COLO829 (cell line): ENCODE measurements at regions not wholly inside any gene's neighbourhood (a gene's known extent, or its start where the extent isn't known, plus 50 kb on each side); places are given as distances from the start of the nearest gene placed in this dataset.

ENCODE experiments used
- DNase-seq: peaks from one replicate; pipeline ENCODE4 v3.0.0; 2012; ENCODE audit warnings: low spot score

DNA sequence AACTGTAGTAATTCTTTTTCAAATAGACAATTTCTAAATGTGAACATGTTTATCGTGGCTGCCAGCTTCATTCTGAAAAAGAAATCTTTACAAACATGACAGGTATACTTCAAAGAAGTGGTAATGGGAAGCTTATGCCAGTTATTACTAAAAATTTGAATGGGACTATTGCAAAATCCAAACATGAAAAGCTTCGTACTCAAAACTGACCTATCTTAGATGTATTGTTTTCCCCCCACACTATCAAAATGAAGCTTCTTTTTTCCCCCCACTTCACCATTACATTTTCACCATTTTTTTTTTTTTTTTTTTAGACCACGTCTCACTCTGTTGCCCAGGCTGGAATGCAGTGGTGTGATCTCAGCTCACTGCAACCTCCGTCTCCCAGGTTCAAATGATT is 50.4 kb upstream of the SERTAD2 start:
- DNase-seq, result no peak

GRCh38 chr2:64704996-64705395 is 51.3 kb upstream of the SERTAD2 start:
- no peak for DNase-seq

DNA sequence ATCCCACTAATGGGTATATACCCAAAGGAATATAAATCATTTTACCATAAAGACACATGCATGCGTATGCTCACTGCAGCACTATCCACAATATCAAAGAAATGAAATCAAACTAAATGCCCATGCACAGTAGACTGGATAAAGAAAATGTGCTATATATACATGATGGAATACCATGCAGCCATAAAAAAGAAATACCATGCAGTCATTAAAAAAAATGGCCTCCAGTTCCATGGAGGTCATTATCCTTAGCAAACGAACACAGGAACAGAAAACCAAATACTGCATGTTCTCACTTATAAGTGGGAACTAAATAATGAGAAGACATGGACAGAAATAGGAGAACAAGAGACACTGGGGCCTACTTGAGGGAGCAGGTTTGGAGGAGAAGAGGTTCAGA is 53.6 kb upstream of the SERTAD2 start:
- no peak for DNase-seq

DNA sequence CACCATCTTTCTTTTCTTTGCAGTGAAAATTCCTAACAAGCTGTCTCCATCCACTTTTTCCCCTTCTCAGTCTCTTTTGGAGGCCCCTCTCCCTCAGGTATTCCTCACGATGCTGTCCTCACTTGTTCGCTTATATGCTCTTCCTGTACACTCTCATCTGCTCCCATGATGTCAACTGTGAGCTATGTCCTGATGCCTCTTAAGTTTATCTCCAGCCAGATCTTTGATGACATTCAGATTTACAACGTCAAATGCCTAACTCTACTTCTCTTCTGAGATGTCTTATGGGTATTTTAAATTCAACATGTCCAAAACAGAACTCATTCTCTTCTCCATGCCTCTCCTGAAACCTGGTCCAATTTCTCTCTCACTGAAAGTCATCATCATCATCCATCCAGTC is 55.1 kb upstream of the SERTAD2 start:
- no peak for DNase-seq

DNA sequence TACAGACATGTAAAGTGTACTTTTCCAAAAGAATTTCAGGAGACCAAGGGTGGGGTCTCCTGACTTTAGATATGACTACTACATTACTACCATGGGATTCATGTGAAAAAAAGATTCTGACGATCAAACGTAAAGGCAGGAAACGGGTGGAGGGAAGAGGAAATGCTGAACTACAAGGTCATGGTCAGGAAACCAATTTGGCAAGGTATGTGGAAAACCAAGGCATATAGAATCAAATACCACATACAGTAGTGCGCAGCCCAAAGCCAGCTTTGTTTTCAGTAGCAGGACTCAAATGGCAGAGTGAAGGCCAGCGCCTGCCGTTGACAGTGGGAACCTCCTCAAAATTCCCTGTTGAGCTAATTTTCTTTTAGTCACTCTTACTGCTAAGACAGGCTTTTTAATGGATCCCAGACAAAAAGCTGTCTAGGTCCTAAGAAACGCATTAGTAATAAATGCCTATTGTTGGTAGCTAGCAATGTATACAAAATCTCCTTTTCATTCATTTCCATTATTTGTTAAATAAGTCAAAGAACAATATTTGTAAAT is 57.6 kb upstream of the SERTAD2 start:
- DNase-seq, result peak; percentile 20

DNA sequence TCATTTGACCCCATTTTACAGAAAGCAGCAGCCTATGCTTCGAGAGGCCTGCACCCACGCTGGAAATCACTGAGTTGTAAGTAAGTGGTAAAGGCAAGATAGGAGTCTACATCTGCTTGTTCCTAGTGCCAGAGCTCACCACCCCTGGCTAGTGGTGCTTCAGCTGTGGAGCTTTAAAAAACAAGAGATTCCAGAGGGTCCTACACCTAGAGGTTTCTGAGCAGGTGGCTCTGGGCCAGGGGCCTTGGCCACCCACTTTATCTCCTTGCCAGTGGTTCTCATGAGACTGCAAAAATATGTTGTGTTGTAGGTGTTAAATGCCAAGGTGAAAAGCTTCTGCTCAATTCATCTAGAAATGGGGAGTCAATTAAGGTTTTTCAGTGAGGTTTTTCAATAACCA is 60.0 kb upstream of the SERTAD2 start:
- DNase-seq, result no peak

DNA sequence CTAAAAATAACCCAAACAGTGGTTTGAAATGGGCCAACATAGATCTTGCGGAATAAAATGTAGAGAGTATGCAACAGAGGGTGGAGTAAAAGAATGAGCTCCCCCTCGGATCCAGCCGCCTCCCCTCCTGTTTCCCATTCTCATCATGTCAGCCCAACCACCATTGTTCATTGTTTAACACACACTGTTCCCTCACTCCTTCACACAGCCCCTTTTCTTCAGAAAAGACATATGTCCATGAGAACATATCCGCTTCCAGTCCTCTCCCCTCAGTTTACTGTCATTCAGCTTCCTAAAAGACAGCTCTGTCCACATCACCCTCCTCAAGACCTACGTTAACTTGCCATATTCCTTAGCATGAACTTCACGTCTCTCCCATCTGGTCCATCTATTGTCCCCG is 62.9 kb upstream of the SERTAD2 start:
- DNase-seq, result no peak

DNA sequence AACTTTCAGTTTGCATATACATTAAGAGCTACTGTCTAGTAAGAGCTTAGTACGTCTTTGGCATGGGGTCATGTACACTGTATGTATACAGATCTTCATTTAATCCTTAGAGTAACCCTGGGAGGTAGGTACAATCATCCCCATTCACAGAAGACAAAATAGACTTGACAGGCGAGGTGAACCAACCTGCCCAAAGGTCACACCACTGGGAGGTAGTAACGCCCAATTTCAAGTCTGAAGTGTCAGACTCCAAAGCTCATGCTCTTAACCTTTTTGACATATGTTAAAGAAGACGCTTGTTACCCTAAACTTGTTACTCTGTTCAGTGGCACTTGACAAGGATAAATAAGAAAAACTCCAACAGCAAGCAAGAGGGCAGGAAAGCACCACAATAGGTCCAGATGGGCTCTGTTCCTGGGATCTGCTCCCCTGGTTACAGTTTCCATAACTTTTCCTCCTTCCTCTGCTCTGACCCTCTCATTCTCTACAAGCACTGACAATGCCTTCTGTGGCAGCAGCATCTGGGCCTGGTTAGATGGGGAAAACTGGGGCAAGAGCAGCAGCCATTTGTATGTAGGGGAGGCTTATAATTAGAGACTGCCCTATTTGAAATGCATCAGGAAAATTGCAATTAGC is 64.7 kb upstream of the SERTAD2 start:
- DNase-seq, result no peak

GRCh38 chr2:64720535-64721319 is 67.0 kb upstream of the SERTAD2 start:
- DNase-seq, result no peak

DNA sequence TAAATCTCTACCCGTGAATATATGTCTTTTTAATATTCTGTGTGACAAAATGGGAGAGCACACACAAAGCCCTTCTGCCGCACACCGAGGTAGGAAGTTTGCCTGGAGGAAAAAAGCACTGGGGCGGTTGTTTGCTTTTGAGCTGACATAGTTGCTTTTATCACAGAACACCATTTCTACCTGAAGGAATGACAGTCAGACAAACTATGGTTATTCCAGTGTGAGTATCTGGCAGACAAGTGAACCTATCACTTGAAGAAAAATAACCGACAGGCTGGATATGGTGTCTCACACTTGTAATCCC is 67.6 kb upstream of the SERTAD2 start:
- DNase-seq, result no peak

DNA sequence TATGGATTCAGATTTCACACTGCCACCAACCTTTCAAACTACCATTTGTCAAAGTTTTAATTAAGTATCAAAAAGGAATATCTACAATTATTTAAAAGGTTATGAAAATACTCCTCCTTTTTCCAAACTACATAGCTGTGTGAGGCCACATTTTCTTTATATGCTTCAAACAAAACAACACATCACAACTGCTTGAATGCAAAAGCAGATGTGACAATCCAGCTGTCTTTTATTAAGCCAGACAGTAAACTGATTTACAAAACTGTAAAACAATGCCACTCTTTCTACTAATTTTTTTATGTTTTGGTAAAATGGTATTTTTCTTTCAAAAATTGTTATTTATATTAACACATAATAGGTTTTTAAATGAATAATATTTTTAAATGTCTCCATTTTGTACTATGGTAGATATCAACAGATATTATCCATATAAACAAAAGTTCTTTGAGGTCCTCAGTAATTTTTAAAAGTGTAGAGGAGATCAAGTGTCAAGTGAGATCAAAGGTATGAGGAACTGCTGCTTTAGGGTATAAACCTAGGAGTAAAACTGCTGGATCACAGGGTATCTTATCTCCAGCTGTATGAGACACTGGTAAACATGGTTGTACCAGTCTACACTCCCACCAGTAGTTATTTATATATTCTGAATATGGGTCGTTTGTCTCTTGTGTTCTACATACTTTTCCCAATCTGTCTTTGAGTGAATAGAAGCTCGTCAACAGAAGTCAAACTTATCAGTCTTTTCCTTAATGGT is 68.8 kb upstream of the SERTAD2 start:
- DNase-seq, result no peak

DNA sequence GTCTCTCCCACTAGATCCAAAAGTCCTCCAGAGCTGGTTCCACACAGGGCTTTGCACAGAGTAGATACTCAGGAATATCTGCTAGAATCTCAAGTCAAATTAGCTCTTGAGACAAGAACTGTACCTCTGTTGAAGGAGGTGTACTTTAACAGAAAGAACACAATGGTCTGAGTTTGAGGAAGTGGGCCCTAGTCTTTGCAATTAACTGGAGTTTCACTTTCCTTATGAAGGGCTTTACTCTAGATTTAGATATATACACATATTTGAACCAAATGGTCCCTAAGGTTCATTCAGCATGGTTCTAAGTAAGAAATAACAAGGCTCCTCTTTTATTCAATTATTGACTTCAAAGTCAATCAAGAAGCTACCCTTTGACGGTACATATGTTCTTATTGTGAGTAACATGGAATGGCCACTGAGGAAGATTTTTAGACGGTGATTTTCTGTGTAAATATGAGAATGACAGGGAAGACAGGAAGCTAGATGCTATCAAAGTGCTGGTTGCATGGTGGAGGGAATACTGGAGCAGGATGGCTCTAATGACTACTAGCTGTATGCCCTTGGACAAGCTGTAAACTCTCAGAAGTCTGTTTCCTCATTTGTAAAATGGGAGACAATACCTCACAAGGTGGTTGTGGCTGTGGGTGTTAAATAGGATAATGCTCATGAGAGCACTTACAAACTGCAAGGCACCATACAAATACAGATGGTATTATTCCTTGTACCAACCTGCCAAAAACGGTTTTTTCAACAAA is 73.5 kb upstream of the SERTAD2 start:
- no peak for DNase-seq

DNA sequence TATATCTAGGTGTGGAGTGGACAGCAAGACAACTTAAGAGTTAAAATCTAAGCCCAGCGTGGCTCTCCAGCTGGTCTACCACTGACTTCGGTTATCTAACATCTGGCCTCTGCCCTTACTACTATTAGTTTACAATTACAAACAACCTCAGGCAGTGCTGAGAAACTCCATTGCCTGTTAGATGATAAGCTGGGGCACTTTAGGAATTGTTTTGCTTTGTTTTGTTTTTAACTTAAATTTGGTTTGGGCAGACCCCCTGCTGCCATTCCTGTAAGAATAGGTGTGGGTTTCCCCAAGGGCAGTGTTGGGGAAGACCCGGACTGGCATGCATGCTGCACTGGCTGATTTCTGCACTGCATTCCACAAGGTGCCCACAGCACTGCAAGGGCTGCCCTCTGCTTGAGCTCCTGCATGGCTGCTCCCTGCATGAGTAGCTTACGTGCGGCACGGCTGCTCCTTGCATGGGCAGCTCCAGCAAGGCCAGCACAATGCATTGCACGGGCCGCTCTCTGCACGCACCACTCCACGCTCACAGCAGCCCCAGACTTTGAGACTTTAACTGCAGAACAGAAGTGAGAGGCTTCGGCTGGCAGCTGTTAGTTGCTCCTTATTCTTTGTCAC is 74.2 kb upstream of the SERTAD2 start:
- DNase-seq, result no peak

DNA sequence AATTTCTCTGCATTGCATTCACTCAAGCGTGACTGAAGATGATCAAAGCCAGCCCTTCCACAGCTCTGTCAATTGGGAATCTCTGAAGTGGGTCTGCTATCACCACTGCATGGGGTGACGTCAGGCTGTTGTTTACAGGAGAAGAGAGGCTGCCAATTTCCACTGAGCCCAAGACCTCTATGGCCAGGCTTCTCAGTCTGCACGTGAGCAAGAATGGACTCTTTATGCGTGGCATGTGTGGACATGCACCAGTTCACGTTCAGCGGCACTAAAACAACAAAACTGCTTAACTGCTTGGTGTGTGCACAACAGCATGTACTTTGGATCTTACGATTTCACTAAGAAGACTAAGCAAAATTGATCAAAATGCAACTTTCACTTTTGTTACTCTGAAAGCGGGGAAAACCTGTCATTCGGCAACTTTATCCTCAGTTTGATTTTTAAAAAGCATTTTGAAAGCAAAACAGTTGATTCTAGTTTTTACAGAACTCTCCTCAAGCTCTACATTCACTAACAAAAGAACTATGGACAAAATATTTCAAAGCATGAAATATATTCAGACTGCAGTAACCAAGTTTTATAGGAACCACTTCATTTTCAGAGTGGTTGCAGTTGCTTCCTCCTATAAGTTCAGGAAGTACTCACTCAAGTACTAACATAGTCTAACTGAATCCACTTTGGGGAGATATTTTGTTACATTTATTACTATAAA is 77.0 kb upstream of the SERTAD2 start:
- peak; percentile 28 for DNase-seq

GRCh38 chr2:64731263-64731643 is 77.5 kb upstream of the SERTAD2 start:
- no peak for DNase-seq

DNA sequence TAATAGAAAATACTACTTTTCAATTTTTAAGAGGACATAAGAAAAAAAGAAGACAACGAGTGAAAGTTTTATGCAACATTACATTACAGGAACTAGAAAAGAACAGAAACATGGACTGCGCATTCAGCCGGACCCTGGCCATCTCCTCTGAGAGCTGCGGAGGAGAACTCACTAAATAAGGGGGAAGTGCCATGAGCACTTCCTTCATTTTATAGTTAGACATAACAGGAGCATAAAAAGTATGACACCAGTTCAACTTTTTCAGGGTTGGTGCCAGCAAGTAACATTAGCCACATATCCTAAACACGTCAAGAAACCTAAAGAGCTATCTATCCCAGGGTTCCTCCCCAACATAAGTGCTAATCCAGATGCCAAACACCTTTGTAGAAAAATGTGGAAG is 78.0 kb upstream of the SERTAD2 start:
- DNase-seq, result no peak

DNA sequence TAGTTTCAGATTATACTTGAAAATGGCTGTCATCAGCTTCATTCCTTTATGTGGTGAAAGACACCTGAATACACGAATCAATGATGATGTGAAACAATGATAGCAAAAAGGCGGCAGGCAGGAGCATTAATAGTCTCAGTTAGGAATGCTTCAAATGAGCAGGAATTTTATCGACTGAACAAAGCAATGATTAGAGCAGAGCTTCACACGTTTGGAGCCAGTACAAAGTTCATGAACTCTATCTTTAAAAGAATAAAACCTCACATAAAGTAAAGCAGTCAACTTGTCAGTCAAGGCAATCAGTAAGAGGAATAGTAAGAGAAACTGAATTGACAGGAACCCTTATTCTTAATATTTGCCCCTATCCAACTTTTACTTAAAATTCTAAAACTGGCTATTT is 78.4 kb upstream of the SERTAD2 start:
- DNase-seq, result no peak

DNA sequence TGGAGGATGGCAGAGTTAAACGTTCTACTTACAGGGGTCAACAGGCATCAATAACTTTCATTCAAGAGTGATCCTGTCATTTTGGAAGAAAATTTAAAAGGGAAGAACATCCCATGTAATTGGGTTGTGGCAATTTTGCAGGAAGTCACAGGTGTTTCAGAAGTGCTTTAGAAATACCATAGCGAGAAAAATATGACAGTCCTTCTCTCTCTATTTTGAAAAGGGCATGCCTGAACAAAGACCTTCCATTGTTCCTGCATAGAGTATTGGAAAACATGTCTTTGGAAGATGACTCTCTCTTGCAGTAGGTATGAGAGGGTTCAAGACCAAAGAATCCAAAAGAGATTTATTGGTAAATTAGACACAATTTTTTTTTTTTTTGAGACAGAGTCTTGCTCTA is 81.8 kb upstream of the SERTAD2 start:
- DNase-seq, result no peak

- DNase-seq, result no peak
Measured at GRCh38 chr2:64737547-64737946, 83.8 kb upstream of the SERTAD2 start.

GRCh38 chr2:64738026-64738425 is 84.3 kb upstream of the SERTAD2 start:
- DNase-seq, result no peak

GRCh38 chr2:64742678-64743077 is 89.0 kb upstream of the SERTAD2 start:
- no peak for DNase-seq
